KMS-11 (cell line): ENCODE measurements at regions not wholly inside any gene's neighbourhood (a gene's known extent, or its start where the extent isn't known, plus 50 kb on each side); places are given as distances from the start of the nearest gene placed in this dataset.

ENCODE experiments used
- H2AFZ ChIP-seq: fragments of 200-600 bp; sonication (generic); 2 replicates; pipeline ENCODE4 v1.6.1; 2016; ENCODE audit warnings: antibody characterized with exemption, mixed run types, low read depth
- H3K27ac ChIP-seq: fragments of 200-600 bp; sonication (generic); 2 replicates; pipeline ENCODE4 v1.6.1; 2016; ENCODE audit warnings: mild to moderate bottlenecking, mixed run types
- H3K27me3 ChIP-seq: fragments of 200-600 bp; sonication (generic); 2 replicates; pipeline ENCODE4 v1.6.1; 2017; ENCODE audit warnings: mild to moderate bottlenecking, low read depth, mixed run types, moderate library complexity; ENCODE audit not compliant: insufficient read depth
- H3K36me3 ChIP-seq: fragments of 200-600 bp; sonication (generic); 2 replicates; pipeline ENCODE4 v1.6.1; 2017; ENCODE audit warnings: mild to moderate bottlenecking, mixed run types; ENCODE audit not compliant: insufficient read depth
- H3K4me1 ChIP-seq: fragments of 200-600 bp; sonication (generic); 2 replicates; pipeline ENCODE4 v1.6.1; 2016; ENCODE audit warnings: mild to moderate bottlenecking, low read depth, mixed run types; ENCODE audit not compliant: poor library complexity, severe bottlenecking
- H3K4me2 ChIP-seq: fragments of 200-600 bp; sonication (generic); 2 replicates; pipeline ENCODE4 v1.7.0; 2016; ENCODE audit warnings: mild to moderate bottlenecking, mixed run types
- H3K4me3 ChIP-seq: fragments of 200-600 bp; sonication (generic); IDR thresholded peaks from 2 replicates; pipeline ENCODE4 v1.6.1; 2017; ENCODE audit warnings: low read depth, low read length, mixed read lengths; ENCODE audit not compliant: insufficient read depth
- H3K79me2 ChIP-seq: fragments of 200-600 bp; sonication (generic); 2 replicates; pipeline ENCODE4 v1.6.1; 2016; ENCODE audit warnings: low read depth, mixed run types; ENCODE audit not compliant: insufficient read depth
- H3K9ac ChIP-seq: fragments of 200-600 bp; sonication (generic); 2 replicates; pipeline ENCODE4 v1.6.1; 2016; ENCODE audit warnings: mild to moderate bottlenecking, mixed run types
- H4K20me1 ChIP-seq: fragments of 200-600 bp; sonication (generic); 2 replicates; pipeline ENCODE4 v1.6.1; 2016; ENCODE audit warnings: mild to moderate bottlenecking, mixed run types; ENCODE audit not compliant: insufficient read depth
- TF ChIP-seq, protein P1 (sequence below): fragments of 200-600 bp; sonication (generic); conservative IDR thresholded peaks from 2 replicates; pipeline ENCODE4 v1.6.1; 2017; ENCODE audit warnings: low read depth, mild to moderate bottlenecking, antibody characterized with exemption, low read length, moderate library complexity, mixed read lengths

- Histone ChIP-seq H3K4me3 (no peak overlapping the region), H3K4me2 (no peak overlapping the region), H3K79me2 (no peaks in the 10 kb centered on the region), H4K20me1 (no peaks in the 10 kb centered on the region), H2AFZ (no peak overlapping the region), H3K4me1 (no peaks in the 10 kb centered on the region), H3K27me3 (no peaks in the 10 kb centered on the region; the same call in 1 of the 2 replicates), H3K27ac (no peak overlapping the region), H3K9ac (no peak overlapping the region), H3K36me3 (no peaks in the 10 kb centered on the region)
- TF ChIP-seq, protein P1, sequence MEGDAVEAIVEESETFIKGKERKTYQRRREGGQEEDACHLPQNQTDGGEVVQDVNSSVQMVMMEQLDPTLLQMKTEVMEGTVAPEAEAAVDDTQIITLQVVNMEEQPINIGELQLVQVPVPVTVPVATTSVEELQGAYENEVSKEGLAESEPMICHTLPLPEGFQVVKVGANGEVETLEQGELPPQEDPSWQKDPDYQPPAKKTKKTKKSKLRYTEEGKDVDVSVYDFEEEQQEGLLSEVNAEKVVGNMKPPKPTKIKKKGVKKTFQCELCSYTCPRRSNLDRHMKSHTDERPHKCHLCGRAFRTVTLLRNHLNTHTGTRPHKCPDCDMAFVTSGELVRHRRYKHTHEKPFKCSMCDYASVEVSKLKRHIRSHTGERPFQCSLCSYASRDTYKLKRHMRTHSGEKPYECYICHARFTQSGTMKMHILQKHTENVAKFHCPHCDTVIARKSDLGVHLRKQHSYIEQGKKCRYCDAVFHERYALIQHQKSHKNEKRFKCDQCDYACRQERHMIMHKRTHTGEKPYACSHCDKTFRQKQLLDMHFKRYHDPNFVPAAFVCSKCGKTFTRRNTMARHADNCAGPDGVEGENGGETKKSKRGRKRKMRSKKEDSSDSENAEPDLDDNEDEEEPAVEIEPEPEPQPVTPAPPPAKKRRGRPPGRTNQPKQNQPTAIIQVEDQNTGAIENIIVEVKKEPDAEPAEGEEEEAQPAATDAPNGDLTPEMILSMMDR, result no peak
These were observed 51.0 kb upstream of the PMEPA1 start for GRCh38 chr20:57760698-57761412.

DNA sequence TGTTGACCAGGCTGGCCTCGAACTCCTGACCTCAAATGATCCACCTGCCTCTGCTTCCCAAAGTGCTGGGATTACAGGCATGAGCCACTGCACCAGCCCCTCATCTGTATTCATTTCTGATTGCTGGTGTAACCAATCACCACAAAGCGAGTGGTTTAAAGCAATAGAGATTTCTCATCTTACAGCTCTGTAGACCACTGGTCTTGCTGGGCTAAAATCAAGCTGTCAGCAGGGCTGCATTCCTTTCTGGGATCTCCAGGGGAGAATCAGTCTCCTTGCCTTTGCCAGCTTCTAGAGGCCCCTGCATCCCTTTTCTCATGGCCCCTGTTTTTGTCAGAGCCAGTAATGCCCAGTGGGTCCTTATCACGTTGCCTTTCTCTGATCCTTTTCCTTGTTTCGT, 49.9 kb upstream of the PMEPA1 start:
- H3K27ac ChIP-seq, result no peak overlapping the region

More for the DNA sequence above, 49.9 kb upstream of the PMEPA1 start:
- H3K79me2 ChIP-seq, result no peaks in the 10 kb centered on the region
- H2AFZ ChIP-seq, result no peak overlapping the region
- TF ChIP-seq, protein P1, result no peak
- no peak overlapping the region for H3K9ac ChIP-seq
- H3K4me3 ChIP-seq, result no peak overlapping the region
- H3K4me2 ChIP-seq, result no peak overlapping the region
- no peaks in the 10 kb centered on the region for H3K36me3 ChIP-seq
- no peaks in the 10 kb centered on the region for H3K4me1 ChIP-seq
- no peaks in the 10 kb centered on the region for H4K20me1 ChIP-seq
- no peaks in the 10 kb centered on the region; the same call in 1 of the 2 replicates for H3K27me3 ChIP-seq
